ENCODE measurements at regions not wholly inside any gene's neighbourhood (a gene's known extent, or its start where the extent isn't known, plus 50 kb on each side); places are given as distances from the start of the nearest gene placed in this dataset.
"Not testable (repeated sequence)": the region's sequence is repeated elsewhere in the genome, so short reads cannot be mapped to it uniquely, and the experiment has no call there.

DNA sequence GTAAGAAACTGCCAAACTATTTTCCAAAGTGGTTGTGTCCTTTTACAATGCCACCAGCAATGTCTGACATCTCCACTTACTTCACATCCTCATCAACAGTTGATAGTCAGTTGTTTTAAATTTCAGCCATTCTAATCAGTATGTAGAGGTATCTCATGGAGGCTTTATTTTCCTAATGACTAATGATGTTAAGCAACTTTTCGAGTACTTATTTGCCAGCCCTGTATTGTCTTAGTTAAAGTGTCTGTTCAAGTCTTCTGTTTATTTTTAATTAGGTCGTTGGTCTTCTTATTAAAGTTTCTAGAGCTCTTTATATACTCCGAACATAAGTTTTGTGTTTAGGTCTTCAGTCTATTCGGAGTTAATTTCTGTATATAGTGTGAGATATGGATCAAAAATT lies 54.9 kb upstream of the NBPF12 start:
- H3K9me3 ChIP-seq; H3K27me3 ChIP-seq; DNase-seq (ENCODE audit: extremely low spot score in 2 of 2); intact Hi-C loops (cut with DNase I); H3K36me3 ChIP-seq; H3K4me1 ChIP-seq; H3K27ac ChIP-seq; H3K4me3 ChIP-seq: not testable (repeated sequence)

DNA sequence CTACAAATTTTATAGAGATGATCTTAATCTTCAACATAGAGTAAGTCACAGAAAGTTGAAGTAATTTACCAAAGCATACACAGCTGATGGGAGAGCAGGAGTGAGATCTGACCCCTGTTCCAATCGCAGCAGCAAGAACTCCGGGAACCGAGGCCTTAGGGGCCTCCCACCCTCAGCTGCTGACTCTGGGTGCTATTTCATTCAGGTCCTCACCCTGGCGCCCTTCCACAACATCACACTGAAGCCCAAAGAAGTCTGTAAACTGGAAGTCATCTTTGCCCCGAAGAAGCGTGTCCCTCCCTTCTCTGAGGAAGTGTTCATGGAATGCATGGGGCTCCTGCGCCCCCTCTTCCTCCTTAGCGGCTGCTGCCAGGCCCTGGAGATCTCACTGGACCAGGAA lies 57.0 kb upstream of the NBPF12 start:
- DNase-seq (ENCODE audit: extremely low spot score in 2 of 2); H3K27ac ChIP-seq; H3K27me3 ChIP-seq; H3K4me3 ChIP-seq; H3K9me3 ChIP-seq; H3K36me3 ChIP-seq; H3K4me1 ChIP-seq; intact Hi-C loops (cut with DNase I): not testable (repeated sequence)

DNA sequence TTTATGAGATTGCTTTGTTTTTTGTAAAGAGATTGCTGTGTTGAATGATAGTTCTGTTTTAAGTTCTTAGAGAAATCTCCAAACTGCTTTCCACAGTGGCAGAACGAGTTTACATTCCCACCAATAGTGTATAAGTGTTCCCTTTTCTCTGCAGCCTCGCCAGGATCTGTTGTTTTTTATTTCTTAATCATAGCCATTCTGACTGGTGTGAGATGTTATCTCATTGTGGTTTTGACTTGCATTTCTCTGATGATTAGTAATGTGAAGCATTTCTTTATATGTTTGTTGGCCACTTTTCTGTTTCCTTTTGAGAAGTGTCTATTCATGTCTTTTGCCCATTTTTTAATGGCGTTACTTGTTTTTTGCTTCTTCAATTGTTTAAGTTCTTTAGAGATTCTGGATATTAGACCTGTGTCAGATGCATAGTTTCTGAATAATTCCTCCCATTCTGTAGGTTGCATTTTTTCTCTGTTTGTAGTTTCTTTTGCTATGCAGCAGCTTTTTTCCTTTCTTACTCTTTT lies 74.3 kb upstream of the NBPF12 start:
- DNase-seq (ENCODE audit: extremely low spot score in 2 of 2); H3K36me3 ChIP-seq; intact Hi-C loops (cut with DNase I); H3K4me3 ChIP-seq; H3K4me1 ChIP-seq; H3K9me3 ChIP-seq; H3K27ac ChIP-seq; H3K27me3 ChIP-seq: not testable (repeated sequence)

DNA sequence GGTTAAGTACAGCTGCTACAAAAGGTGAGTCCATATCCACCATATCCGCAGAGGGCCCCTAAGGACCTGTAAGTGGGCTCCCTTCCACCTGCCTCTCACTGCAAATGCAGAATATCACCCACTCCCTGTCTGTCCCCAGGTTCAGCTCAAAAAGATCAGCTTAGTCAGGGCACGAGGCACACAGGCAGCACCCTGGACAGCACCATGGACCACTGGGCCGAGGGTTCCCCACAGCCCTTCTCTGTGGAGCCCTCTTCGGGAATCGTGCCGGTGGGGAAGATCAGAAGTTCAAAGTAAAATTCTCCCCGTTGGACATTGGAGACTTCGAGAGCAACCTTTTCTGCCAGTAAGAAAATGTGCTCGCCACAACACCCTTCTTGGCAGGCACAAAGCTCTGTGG lies 85.0 kb upstream of the NBPF12 start:
- H3K4me3 ChIP-seq; H3K27ac ChIP-seq; H3K4me1 ChIP-seq; H3K27me3 ChIP-seq; H3K9me3 ChIP-seq; H3K36me3 ChIP-seq; intact Hi-C loops (cut with DNase I): not testable (repeated sequence)
- peak in 1 of 2 donors; percentile 8 for DNase-seq (ENCODE audit: extremely low spot score in 2 of 2)

DNA sequence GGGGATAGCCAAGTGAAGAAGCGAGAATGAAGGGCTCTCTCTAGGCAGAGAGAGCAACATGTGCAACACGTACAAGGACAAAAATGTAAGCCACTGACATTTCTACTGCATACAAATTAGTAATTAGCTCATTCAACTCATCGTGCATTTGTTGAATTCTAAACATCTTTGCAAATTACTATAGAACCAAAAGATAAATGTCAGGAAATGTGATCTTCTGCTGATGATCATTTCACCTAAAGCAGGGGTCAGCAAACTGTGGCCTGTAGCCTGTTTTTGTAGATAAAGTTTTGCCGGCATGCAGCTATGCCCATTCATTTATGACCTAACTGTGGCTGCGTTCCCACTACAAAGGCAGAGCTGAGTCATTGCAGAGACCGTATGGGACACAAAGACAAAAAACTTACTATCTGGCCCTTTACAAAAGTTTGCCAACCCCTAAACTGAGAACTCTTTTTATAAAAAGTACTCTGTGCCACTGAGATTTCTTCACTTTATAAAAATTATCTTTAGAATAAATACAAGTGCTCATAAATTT lies 87.7 kb upstream of the NBPF12 start:
- intact Hi-C loops (cut with DNase I); H3K27me3 ChIP-seq; DNase-seq (ENCODE audit: extremely low spot score in 2 of 2); H3K4me1 ChIP-seq; H3K4me3 ChIP-seq; H3K27ac ChIP-seq; H3K9me3 ChIP-seq; H3K36me3 ChIP-seq: not testable (repeated sequence)

DNA sequence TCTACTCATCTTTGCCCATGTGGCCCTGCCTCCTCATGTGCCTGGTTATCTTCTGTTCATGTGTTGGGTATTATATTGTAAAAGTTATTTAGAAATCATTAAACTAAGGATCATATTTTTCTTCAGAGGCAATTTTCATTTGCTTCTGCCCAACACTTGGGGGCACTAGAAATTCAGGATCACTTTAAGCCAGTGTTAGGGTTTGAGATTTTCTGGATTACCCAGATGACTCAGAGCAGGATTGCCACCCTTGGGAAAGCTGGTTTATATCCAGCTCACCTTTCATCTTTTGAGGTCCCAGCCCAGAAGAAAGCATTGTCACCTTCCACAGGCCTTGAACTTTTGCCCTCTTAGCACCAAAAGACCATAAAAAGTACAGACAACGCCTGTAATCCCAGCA lies 99.4 kb upstream of the NBPF12 start:
- H3K27me3 ChIP-seq, H3K4me3 ChIP-seq, H3K4me1 ChIP-seq: not testable (repeated sequence)

DNA sequence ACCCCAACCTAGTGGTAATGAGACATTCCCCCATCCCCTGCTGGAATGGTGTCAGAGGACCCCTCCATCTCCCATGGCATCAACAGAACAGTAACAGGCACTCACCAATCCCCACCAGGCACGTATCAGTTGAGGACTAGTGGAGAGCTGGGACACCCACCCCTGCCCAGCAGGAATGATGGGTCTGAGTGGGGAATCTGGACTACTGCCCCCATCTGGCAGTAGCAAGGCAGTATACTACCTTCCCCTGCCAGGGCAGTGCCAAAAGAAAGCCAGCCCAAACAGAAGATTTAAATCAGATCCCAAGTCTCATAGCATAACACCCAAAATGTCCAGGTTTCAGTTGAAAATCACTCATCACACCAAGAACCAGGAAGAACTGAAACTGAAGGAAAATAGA lies 111.2 kb upstream of the NBPF12 start:
- DNase-seq (ENCODE audit: extremely low spot score in 2 of 2); H3K36me3 ChIP-seq; intact Hi-C loops (cut with DNase I); H3K4me3 ChIP-seq; H3K4me1 ChIP-seq; H3K9me3 ChIP-seq; H3K27ac ChIP-seq; H3K27me3 ChIP-seq: not testable (repeated sequence)

More for the DNA sequence above, 99.4 kb upstream of the NBPF12 start:
- H3K36me3 ChIP-seq; H3K27ac ChIP-seq; H3K9me3 ChIP-seq; DNase-seq (ENCODE audit: extremely low spot score in 2 of 2); intact Hi-C loops (cut with DNase I): not testable (repeated sequence)

DNA sequence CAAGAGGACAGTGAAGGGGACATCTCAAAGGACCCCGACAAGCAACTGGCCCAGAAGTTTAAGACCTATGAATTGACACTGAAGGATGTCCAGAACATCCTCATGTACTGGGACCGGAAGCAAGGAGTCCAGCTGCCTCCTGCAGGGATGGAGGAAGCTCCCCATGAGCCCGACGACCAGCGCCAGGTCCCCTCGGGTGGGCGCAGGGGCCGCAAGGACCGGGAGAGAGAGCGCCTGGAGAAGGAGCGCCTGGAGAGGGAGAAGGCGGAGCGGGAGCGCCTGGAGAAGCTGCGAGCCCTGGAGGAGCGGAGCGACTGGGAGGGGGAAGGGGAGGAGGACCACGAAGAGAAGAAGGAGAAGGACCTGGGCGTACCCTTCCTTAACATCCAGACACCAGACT lies 143.9 kb upstream of the NBPF12 start:
- H3K4me3 ChIP-seq; H3K27me3 ChIP-seq; H3K4me1 ChIP-seq; DNase-seq (ENCODE audit: extremely low spot score in 2 of 2); H3K9me3 ChIP-seq; H3K36me3 ChIP-seq; intact Hi-C loops (cut with DNase I); H3K27ac ChIP-seq: not testable (repeated sequence)

DNA sequence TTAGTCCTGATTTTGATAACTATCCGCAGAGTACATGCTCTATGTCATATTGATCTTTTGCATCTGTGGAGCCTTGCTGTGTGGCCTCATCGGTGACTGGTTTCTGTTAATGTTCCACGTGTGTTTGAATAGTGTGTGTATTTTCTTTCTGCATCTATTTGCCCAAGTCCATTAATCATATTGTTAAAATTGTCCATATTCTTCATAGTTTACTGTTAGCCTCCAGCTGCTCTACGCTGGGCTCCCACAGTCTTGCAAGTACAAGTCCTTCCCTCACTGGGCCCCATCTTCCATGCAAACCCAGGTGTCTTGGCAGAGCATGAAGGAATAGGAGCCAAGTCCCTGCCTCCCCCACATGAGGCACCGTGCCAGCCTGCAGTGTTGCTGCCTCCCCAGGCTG lies 145.4 kb upstream of the NBPF12 start:
- H3K36me3 ChIP-seq; DNase-seq (ENCODE audit: extremely low spot score in 2 of 2); H3K9me3 ChIP-seq; H3K4me1 ChIP-seq; intact Hi-C loops (cut with DNase I); H3K4me3 ChIP-seq; H3K27me3 ChIP-seq; H3K27ac ChIP-seq: not testable (repeated sequence)

DNA sequence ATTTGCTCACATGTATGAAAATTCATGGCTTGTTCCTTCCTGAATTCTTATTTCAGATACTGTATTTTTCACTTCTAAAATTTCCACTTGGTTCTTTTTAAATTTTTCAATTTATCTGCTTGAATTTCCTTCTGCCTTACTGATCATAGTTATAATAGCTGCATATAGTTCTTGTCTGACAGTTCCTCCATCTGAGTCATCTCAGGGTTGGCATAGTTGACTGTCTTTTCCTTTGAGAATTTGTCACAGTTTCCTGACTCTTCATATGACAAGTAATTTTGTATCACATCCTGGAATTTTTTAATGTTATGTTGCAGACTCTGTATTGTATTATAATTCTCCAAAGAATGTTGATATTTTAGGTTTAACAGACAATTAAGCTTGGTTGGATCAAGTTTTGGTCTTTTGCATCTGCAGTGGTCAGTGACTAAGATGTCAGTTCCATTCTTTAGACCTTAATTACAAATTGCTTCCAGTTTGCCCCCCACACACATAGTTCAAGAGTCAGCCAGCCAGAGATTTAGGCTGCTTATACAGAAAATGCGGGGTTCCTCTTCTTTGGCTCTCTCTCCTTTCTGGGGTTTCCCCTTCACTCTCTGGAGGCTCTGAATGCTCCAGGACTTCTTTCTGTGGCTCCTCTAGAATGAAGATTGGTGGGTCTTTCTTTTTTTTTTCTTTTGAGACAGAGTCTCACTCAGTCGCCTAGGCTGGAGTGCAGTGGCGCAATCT lies 153.7 kb upstream of the NBPF12 start:
- H3K27ac ChIP-seq; DNase-seq (ENCODE audit: extremely low spot score in 2 of 2); intact Hi-C loops (cut with DNase I); H3K4me1 ChIP-seq; H3K27me3 ChIP-seq; H3K4me3 ChIP-seq; H3K9me3 ChIP-seq; H3K36me3 ChIP-seq: not testable (repeated sequence)

DNA sequence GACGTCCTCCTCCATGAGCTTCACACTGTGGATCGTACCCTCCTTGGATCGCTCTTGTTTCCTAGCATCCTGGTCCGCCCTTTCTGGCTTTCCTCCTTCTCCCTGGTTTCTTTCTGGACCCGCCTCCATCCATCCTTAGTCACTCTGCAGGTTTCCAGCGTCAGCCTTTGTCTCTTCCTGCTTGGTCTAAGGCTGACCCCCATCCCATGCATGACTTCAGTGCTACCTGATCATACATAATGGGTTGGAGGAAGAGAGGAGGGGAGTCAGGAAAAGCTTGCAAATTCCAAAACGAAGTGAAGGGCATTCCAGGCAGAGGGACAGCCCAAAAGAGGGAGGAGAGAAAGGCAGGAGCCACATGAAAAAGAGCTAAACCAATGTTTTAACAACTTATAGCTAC lies 156.9 kb upstream of the NBPF12 start:
- H3K27ac ChIP-seq; H3K4me1 ChIP-seq; DNase-seq (ENCODE audit: extremely low spot score in 2 of 2); H3K27me3 ChIP-seq; H3K4me3 ChIP-seq; H3K9me3 ChIP-seq; intact Hi-C loops (cut with DNase I); H3K36me3 ChIP-seq: not testable (repeated sequence)

DNA sequence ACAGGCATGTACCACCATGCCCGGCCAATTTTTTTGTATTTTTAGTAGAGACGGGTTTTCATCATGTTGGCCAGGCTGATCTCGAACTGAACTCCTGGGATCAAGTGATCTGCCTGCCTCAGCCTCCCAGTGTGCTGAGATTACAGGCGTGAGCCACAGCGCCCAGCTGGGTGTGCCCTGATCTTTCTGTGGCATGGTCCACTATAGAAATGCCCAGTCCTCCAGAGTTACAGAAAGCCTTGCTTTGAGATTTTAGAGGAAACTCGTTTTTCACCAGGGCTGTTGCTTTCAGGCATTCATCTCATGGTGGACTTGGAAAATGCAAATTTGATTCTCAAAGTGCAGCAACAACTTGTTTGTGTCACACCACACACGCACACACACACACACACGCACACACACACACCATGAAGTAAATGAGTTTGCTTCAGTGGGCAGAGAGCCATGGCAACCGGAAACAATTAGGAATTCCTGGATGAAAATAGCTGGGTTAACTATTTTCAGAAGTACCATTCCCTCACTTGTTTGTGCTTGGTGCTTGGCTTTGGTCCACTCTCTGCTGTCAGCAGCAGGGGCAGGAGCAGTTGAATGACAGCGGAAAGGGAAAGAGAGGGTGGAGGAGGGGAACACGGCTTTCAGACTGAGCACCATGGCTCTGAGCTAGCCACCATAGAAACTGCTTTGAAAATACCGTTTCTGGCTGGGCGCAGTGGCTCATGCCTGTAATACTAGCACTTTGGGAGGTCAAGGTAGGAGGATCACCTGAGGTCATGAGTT lies 160.1 kb upstream of the NBPF12 start:
- H3K36me3 ChIP-seq; H3K9me3 ChIP-seq; intact Hi-C loops (cut with DNase I); H3K4me1 ChIP-seq; DNase-seq (ENCODE audit: extremely low spot score in 2 of 2); H3K4me3 ChIP-seq; H3K27me3 ChIP-seq; H3K27ac ChIP-seq: not testable (repeated sequence)

DNA sequence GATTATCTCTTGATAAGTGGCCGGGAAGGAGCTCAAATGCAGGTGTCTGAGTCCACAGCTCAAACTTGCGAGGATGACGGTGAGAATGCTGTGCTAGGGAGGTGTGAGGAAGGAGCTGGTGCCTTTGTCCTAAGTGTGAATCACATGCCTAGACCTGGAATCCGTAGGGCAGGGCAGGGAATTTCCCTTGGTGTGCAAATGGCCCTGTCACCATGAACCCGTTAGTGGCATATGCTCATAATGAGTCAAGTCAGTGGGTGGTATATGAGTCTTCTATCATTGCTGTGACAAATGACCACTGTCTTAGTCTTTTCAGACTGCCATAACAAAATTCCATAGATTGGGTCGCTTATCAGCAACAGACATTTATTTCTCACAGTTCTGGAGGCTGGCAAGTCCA lies 163.1 kb upstream of the NBPF12 start:
- H3K27ac ChIP-seq; intact Hi-C loops (cut with DNase I); H3K9me3 ChIP-seq; H3K4me1 ChIP-seq; H3K4me3 ChIP-seq; H3K36me3 ChIP-seq; H3K27me3 ChIP-seq; DNase-seq (ENCODE audit: extremely low spot score in 2 of 2): not testable (repeated sequence)

DNA sequence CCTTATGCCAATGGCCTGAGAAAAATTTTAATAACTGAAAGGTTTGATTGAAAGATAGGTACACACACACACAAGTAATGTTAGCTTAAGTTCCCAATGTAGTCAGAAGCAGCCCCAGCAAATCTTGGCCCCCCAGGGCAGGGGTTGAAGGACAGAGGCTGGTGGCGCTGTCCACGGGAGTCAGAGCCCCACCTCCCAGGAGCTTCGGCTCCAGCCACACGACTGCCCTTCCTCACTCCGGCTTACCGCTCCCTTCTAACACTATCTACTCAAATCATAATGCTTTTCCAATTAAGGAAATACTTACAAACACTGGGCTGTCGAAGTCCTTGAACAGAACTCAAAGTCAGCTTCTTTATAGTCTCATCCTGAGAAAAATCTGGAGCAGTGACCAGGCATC lies 163.9 kb upstream of the NBPF12 start:
- H3K27me3 ChIP-seq; H3K27ac ChIP-seq; H3K4me3 ChIP-seq; DNase-seq (ENCODE audit: extremely low spot score in 2 of 2); intact Hi-C loops (cut with DNase I); H3K36me3 ChIP-seq; H3K9me3 ChIP-seq; H3K4me1 ChIP-seq: not testable (repeated sequence)

Data from vagina (tissue), 2 donors.